SKM-1 treated with dmso at 0.1 percent for 144 hours (cell line): ENCODE measurements at regions not wholly inside any gene's neighbourhood (a gene's known extent, or its start where the extent isn't known, plus 50 kb on each side); places are given as distances from the start of the nearest gene placed in this dataset.
"Not testable (repeated sequence)": the region's sequence is repeated elsewhere in the genome, so short reads cannot be mapped to it uniquely, and the experiment has no call there.

Source experiments
- DNase-seq: peaks from one replicate; lab custom pipeline; 2025; ENCODE audit not compliant: unreplicated experiment; lab: John Stamatoyannopoulos, UW

- DNase-seq: no peak
Observed at GRCh38 chr13:88189728-88190127, 518.6 kb downstream of the SLITRK5 start.

- no peak for DNase-seq
Observed at GRCh38 chr13:88196106-88196505, 524.9 kb downstream of the SLITRK5 start.

DNA sequence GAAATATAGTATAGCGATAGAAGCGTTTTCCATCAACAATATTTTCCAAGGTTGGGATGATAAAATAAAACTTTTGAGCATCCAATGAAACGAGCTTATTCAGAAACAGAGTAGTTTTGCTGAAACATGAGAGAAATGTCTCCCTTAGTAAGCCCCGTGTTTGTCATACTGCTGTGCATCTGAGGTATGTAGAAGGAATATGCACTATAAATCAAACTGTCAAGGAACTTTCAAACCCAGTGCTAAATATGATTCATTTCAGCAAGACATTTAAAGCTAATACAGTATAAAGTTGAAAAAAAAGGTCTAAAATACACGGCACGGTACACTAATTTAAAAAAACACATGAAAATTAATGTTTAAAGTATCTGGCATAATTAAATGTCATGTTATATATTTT is 546.2 kb downstream of the SLITRK5 start:
- no peak for DNase-seq

DNA sequence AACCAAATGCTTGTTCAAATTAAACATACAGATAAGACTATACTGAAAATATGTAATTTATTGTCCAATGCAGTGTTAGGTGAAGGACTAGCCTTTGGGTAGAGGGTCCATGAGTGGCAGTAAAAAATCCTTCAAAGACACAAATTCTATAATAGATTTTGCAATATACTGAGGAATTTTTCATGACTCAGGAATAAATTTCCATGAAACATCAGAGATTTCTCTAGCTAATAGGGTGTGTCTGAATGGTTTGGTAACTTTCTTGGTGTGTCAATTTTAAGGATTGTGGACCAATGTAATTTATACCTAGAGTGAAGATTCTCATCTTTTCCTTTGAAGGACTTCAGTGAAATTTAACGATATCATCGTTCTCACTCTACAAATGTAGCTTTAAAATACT is 546.7 kb downstream of the SLITRK5 start:
- no peak for DNase-seq

GRCh38 chr13:88223958-88224357 is 552.8 kb downstream of the SLITRK5 start:
- no peak for DNase-seq

DNA sequence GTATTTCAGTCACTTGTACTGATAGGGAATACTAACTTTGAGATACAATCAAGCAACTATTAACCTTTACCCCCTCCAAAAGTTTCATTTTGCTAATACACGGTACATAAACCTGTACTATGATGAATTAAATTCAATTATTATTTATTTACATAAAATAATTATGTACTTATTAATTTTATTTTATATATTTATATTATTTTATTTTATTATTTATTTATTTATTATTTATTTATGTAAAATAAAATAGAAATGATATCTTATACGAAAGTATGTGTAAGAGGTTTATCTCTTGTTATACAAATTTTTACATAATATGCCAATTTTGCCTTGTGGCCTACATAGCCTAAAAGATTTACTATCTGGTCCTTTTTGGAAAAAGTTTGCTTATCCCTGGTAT is 564.3 kb downstream of the SLITRK5 start:
- DNase-seq: no peak

DNA sequence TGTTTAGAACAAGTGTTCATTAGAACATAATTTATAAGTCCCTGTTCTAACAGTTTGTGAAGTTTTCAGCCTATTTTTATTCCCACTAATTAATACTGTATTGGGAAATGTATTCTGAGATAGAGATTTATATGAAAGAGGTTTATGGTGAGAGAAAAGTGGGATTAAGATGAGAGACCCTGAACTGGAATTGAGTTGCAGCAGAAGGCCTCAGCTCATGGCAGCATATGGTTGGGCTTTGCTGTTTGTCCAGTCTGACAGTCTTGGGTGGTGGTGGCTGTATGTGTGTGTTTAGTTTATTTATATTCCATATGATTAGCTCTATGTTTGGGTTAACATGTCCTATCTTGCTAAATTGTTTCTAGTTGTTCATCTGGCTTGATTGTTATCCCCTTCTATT is 575.1 kb downstream of the SLITRK5 start:
- no peak for DNase-seq

- no peak for DNase-seq
Observed at GRCh38 chr13:88248393-88248792, 577.2 kb downstream of the SLITRK5 start.

- no peak for DNase-seq
Observed at GRCh38 chr13:88257706-88258105, 586.5 kb downstream of the SLITRK5 start.

GRCh38 chr13:88263808-88264207 is 592.6 kb downstream of the SLITRK5 start:
- no peak for DNase-seq

DNA sequence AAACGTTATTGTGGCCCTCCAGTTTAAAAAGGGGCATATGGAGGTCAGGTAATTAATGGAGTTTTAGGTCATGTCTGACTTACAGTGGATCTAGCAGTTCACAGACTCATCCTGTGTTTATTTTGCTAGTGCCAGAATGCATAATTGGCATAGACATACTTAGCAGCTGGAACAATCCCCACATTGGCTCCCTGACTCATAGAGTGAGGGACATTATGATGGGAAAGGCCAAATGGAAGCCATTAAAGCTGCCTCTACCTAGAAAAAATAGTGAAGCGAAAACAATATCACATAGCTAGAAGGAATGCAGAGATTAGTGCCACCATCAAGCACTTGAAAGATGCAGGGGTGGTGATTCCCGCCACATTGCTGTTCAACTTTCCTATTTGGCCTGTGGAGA is 610.7 kb downstream of the SLITRK5 start:
- DNase-seq: no peak

DNA sequence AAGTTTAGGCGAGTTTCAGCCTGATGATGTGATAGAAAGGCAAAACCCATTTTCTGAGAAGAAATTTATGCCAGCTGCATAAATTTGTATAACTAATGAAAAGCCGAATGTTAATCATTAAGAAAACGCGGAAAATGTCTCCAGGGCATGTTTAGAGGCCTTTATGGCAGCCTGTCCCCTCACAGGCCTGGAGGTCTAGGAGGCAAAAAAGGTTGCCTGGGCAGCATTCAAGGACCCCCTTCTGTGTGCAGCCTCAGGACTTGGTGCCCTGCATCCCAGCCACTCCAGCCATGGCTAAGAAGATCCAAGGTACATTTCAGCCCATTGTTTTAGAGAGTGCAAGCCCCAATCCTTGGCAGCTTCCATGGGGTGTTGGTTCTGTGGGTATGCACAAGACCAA is 614.2 kb downstream of the SLITRK5 start:
- DNase-seq: no peak

DNA sequence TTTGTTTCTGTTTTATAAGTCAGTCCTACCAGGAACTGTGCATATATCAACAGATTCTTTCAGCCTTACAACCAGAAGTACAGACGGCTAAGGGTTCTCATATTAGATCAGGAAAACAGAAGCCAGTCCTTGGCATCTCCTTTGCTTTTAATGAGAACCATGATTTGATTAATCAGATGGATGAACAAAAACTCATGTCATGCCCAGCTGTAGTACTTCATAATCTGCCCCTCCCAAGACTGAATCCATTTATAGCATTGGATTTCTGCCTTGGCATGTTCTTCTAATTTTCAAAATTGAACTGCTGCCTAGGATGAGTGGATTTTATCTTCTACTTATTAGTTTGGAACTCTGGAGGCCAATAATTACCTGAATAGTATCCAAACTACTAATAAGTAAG is 617.2 kb downstream of the SLITRK5 start:
- no peak for DNase-seq

DNA sequence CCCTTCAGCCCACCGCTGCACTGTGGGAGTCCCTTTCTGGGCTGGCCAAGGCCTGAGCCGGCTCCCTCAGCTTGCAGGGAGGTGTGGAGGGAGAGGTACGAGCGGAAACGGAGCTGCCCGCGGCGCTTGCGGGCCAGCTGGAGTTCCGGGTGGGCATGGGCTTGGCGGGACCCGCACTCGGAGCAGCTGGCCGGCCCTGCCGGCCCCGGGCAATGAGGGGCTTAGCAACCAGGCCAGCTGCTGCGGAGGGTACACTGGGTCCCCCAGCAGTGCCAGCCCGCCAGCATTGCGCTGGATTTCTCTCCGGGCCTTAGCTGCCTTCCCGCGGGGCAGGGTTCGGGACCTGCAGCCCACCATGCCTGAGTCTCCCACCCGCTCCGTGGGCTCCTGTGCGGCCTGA is 620.6 kb downstream of the SLITRK5 start:
- not testable (repeated sequence) for DNase-seq

DNA sequence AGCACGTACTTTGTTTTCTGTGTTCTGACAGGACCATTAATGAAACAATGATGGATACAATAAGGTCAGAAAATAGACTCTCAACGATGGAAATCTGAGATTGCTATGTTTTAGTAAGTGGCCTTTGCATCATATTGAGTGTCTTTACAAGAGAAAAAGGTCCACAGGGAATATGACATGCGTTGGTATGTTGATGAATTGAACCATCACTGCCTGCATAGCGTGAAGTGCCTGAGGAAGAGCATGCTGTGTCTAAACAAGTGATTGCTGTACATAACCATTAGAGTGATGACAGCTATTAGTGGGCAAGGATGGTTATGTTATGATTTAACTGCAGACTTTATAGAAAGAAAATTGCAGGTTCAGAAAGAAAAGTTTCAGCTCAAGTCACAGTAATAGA is 623.2 kb downstream of the SLITRK5 start:
- DNase-seq: no peak

DNA sequence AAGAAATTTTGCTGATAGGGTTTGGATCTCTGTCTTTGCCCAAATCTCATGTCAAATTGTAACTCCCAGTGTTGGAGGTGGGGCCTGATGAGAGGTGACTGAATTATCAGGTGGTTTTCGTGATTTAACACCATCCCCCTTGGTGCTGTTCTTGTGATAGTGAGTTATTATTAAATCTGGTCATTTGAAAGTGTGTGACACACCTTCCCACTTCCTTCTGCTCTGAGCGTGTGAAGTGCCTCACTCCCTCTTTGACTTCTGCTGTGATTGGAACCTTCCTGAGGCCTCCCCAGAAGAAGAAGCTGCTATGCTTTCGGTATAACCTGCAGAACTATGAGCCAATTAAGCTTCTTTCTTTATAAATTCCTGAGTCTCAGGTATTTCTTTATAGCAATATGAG is 632.0 kb downstream of the SLITRK5 start:
- no peak for DNase-seq

- DNase-seq: no peak
Observed at GRCh38 chr13:88303605-88304004, 632.4 kb downstream of the SLITRK5 start.

DNA sequence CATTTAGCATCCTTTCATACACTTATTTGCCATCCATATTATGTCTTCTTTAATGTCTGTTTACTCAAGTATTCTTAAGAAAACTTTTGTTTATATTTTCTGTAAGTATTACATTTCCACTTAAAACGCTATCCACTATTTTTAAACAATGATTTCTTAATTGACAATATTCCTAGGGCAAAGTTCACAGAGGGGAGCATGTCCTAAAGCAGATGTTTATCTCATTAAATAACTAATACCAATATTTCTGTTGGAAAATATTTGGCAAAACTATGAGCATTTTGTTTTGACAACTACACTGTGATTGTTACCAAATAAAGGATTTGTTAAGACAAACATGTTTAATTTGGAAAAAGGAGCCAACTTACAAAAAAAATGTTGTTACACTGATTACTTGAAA is 643.3 kb downstream of the SLITRK5 start:
- DNase-seq: no peak

DNA sequence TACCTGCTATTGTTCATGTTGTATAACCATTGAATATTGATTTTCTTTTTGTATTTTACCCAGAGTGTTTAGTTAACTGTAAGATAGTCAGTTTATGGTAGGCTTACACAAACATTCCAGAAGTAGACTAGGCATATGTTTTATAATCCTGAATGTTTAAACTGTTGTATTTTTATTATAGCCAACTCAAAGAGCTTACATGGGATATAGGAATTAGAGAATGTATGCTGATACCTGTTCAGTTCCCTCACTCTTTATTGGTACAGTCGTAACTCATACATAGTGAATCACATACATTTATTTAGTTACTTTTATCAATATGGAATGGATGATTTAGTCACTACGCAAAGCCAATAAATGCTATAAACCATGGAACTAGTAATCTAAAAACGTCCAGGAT is 657.9 kb downstream of the SLITRK5 start:
- DNase-seq: no peak

DNA sequence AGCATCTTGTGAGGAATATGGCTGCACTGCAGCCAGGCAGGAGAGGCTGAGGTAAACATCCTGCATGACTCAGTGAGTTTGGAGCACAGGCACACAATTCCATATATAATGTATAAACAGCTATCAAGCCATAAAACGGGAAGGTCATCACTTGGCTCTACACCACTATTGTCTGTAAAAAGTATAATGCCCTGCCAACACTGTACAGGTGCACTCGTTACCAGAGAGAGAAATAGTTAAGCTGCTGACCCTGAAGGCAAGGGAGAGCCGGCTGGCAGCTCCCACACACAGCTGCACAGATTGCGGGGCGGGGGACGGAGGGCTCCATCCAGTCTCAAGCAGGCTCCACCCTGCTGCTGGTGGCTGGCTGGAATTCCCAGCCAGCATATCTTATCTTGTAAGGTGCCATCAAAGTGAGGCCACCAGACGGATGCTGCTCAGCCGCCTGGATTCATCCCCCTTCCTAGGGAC is 668.1 kb downstream of the SLITRK5 start:
- DNase-seq: no peak

DNA sequence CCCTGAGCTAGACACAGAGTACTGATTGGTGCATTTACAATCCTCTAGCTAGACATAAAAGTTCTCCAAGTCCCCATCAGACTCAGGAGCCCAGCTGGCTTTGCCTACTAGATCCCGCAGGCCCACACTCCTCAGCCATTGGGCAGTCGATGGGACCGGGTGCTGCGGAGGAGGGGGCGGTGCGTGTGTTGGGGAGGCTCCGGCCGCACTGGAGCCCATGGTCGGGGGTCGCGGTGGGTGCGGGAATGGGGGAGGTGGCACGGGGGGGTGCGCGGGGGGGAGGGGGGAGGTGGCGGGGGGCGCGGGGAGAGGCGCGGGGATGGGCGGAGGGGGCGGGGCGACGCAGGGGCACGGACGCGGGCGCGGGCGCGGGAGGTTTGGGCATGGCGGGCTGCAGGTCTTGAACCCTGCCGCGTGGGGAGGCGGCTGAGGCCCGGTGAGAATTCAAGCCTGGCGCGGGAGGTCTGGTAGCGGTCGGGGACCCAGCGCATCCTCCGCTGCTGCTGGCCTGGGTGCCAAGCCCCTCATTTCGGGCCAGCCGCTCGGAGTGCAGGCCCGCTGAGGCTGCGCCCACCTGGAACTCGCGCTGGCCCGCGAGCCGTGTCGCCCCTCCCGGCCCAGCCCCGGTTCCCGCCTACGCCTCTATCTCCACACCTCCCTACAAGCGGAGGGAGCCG is 674.1 kb downstream of the SLITRK5 start:
- no peak for DNase-seq

DNA sequence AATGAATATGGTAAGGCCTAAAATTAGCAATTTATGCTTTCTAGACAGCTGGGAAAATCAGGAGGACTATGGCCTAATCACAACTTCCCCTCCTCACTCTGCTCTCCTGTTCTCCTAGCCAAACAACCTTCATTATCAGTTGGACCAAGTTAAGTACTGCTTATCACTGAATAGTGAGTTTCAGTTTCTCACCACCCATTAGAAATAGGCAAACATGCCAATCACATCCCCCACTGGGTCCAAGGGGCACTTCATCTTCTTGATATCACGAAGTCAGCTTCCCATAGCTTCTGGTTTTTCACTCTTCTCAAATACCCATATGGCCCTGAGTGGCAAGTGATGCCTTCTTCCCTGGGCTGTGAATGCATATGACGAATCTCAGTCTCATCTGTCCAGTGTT is 689.6 kb downstream of the SLITRK5 start:
- no peak for DNase-seq

DNA sequence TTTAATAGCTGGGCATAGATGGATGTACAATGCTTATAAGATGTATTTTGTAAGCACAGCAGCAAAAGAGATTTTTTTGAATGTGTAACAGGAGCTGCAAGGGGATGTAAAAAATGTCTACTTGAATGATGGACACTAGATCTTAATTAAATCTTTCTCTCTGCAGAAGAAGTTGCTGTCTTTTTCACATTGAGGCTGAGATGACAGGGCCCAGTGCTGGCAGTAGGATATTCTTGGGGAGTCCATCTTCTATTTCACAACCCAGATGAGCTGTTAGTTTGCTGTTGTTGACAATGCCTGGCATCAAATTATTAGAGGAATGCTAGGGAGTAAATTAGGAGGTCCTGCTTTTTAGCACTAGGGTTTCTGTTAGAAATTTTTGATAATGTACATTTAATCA is 698.7 kb downstream of the SLITRK5 start:
- no peak for DNase-seq
